Lower leg skin (tissue), 3 donors: ENCODE measurements at regions not wholly inside any gene's neighbourhood (a gene's known extent, or its start where the extent isn't known, plus 50 kb on each side); places are given as distances from the start of the nearest gene placed in this dataset.

Experiments used
- CTCF ChIP-seq, 3 donors: fragments of 450-650 bp; IDR thresholded peaks; one replicate each; pipeline ENCODE4 v1.5.1; 2016; ENCODE audit warnings: antibody characterized with exemption in 3 of 3, mild to moderate bottlenecking in 3 of 3, moderate library complexity in 2 of 3
- POLR2A ChIP-seq, 2 donors: fragments of 450-650 bp; IDR thresholded peaks; one replicate each; pipeline ENCODE4 v1.6.1; 2016 to 2017; ENCODE audit warnings: antibody characterized with exemption in 2 of 2, mild to moderate bottlenecking in 1 of 2, moderate library complexity in 1 of 2

DNA sequence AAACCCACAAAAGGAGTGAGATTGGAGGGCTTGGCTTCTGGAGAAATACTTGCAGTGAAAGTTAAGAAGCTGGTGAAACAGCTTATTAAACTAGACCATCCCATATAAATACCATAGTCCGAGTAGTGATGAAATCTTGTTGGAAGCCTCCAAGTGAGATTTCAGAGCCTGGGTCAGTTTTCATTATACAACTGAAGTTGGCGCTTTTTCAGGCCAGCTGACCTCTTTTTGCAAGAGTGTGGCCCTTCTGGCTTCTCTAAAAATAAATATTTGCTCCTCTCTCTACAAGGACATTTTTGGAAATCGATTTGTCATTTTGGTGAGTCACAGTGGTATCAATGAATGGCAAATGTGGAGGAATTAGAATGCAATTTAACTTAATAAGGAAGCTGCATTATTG is 51.2 kb upstream of the THRB start:
- TF ChIP-seq CTCF (IDR thresholded peaks at IDR 0.05) (no peak), POLR2A (IDR thresholded peaks at IDR 0.05) (no peak)
